GM13976 (cell line): ENCODE measurements at regions not wholly inside any gene's neighbourhood (a gene's known extent, or its start where the extent isn't known, plus 50 kb on each side); places are given as distances from the start of the nearest gene placed in this dataset.

ENCODE experiments used
- DNase-seq: peaks from one replicate; pipeline ENCODE4 v3.0.0; 2012; ENCODE audit warnings: low spot score
- CTCF ChIP-seq: IDR thresholded peaks from 2 replicates; pipeline ENCODE4 v1.5.1; 2012; ENCODE audit warnings: borderline replicate concordance, mild to moderate bottlenecking; ENCODE audit not compliant: insufficient read depth; ENCODE audit errors: extremely low read depth, missing control alignments, control extremely low read depth
- in situ Hi-C: fragments of 300-500 bp; cut with MboI; formaldehyde crosslinking; loops from one replicate; pipeline ENCODE4 v1.12.0; 2022; ENCODE audit warnings: low sequenced_read_pairs, mixed read lengths, inconsistent platforms; ENCODE audit not compliant: unreplicated experiment

- DNase-seq: no peak
- in situ Hi-C loops: no loop called here
Measured at GRCh38 chr4:144583658-144584057, 62.3 kb upstream of the HHIP start.

GRCh38 chr4:144584428-144584827 is 61.5 kb upstream of the HHIP start:
- no peak for DNase-seq

More at GRCh38 chr4:144583658-144584057, 62.3 kb upstream of the HHIP start:
- TF ChIP-seq CTCF: no peak

GRCh38 chr4:144589512-144589911 is 56.4 kb upstream of the HHIP start:
- no peak for DNase-seq
- in situ Hi-C loops: no loop called here

More at GRCh38 chr4:144584428-144584827, 61.5 kb upstream of the HHIP start:
- in situ Hi-C loops: no loop called here
- TF ChIP-seq CTCF: no peak

GRCh38 chr4:144590020-144590419 is 55.9 kb upstream of the HHIP start:
- in situ Hi-C loops: no loop called here
- DNase-seq: no peak

More at GRCh38 chr4:144589512-144589911, 56.4 kb upstream of the HHIP start:
- TF ChIP-seq CTCF: no peak

GRCh38 chr4:144591401-144591800 is 54.6 kb upstream of the HHIP start:
- no peak for DNase-seq
- in situ Hi-C loops: no loop called here
- no peak for TF ChIP-seq CTCF

More at GRCh38 chr4:144590020-144590419, 55.9 kb upstream of the HHIP start:
- no peak for TF ChIP-seq CTCF

- in situ Hi-C loops: no loop called here
- DNase-seq: no peak
- no peak for TF ChIP-seq CTCF
Measured at GRCh38 chr4:144592264-144592663, 53.7 kb upstream of the HHIP start.
